Stomach smooth muscle (tissue), 2 donors: ENCODE measurements at regions not wholly inside any gene's neighbourhood (a gene's known extent, or its start where the extent isn't known, plus 50 kb on each side); places are given as distances from the start of the nearest gene placed in this dataset.

Experiments used
- H3K27ac ChIP-seq: one replicate; pipeline ENCODE4 v1.7.0; 2013; ENCODE audit warnings: mild to moderate bottlenecking, low read length, inconsistent platforms
- H3K27me3 ChIP-seq, 2 donors: one replicate each; pipeline ENCODE4 v1.7.0; 2013; ENCODE audit warnings: low read length in 2 of 2; ENCODE audit not compliant: insufficient read depth in 2 of 2, control insufficient read depth in 1 of 2
- H3K36me3 ChIP-seq, 2 donors: one replicate each; pipeline ENCODE4 v1.7.0; 2013; ENCODE audit warnings: low read length in 2 of 2; ENCODE audit not compliant: control insufficient read depth in 2 of 2, insufficient read depth in 2 of 2
- H3K4me1 ChIP-seq: one replicate; pipeline ENCODE4 v1.7.0; 2013; ENCODE audit warnings: low read length; ENCODE audit not compliant: control insufficient read depth, insufficient read depth
- H3K4me3 ChIP-seq, 2 donors: one replicate each; pipeline ENCODE4 v1.7.0; 2013; ENCODE audit warnings: low read length in 2 of 2
- H3K9ac ChIP-seq, 2 donors: one replicate each; pipeline ENCODE4 v1.7.0; 2013; ENCODE audit warnings: low read length in 2 of 2, mild to moderate bottlenecking in 1 of 2
- H3K9me3 ChIP-seq, 2 donors: one replicate each; pipeline ENCODE4 v1.7.0; 2013; ENCODE audit warnings: low read length in 2 of 2; ENCODE audit not compliant: control insufficient read depth in 2 of 2
- donor health status: healthy.
- donor health status: Pancreatic carcinoma.

- peaks cover 43% of the 10 kb centered on the region for H3K4me1 ChIP-seq
- H3K27me3 ChIP-seq, result peaks cover 0 to 26% of the 10 kb centered on the region in 2 donors
- no peaks in the 10 kb centered on the region for H3K9me3 ChIP-seq
- H3K4me3 ChIP-seq, result no peak overlapping the region
- no peak overlapping the region for H3K27ac ChIP-seq
- H3K36me3 ChIP-seq, result no peaks in the 10 kb centered on the region
- H3K9ac ChIP-seq, result no peak overlapping the region
Measured at GRCh38 chrX:40151211-40152172, 53.7 kb upstream of the BCOR start.

GRCh38 chrX:40150503-40150902 is 52.7 kb upstream of the BCOR start:
- Histone ChIP-seq H3K9me3 (no peaks in the 10 kb centered on the region), H3K4me3 (no peak overlapping the region), H3K27ac (no peak overlapping the region), H3K27me3 (peaks cover 0 to 28% of the 10 kb centered on the region in 2 donors), H3K4me1 (peaks cover 49% of the 10 kb centered on the region), H3K36me3 (no peaks in the 10 kb centered on the region), H3K9ac (no peak overlapping the region)

DNA sequence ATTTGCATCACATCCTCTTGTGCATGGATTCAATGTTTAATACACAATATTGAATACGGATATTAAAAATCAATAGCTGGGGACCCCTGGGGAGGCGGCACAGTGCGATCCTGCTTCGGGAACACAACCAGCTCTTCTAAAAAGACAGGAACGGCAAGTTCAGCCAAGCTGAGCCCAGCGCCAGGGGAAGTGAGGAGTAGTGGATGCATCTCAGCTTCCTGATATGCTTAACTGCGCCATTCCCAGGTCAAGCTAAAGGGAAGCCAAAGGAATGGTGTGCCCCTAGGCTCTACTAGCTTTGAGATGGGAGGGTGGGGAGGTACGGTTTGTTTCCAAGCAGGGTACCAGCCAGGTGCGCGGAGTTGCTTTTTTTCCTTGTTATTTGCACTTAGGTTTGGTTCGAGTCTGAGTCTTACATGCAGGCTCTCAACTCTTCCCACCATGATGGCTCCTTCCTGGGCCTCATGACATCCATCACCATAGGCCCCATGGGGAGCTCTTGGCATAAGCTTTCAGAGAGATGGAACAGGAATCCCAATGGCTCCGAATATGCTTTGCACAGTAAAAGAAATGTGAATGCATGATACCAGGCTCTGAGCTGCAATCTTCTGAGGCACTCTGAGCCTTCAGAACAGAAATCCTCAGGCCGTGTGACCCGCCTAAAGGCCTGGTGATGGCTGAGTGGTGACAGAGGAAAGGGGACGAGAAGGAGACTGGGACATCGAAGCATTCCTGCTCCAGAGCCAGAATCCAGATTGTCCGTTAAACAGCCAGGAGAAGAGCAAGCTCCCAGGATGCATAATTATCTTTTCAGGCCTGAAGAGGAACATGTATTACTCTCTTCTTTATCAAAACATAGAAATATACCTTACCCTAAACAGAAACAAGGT is 51.8 kb upstream of the BCOR start:
- H3K9ac ChIP-seq, result no peak overlapping the region
- H3K36me3 ChIP-seq, result no peaks in the 10 kb centered on the region
- H3K27ac ChIP-seq, result no peak overlapping the region
- H3K4me1 ChIP-seq, result peaks cover 42% of the 10 kb centered on the region
- H3K27me3 ChIP-seq, result peaks cover 0 to 29% of the 10 kb centered on the region in 2 donors
- H3K4me3 ChIP-seq, result no peak overlapping the region
- no peaks in the 10 kb centered on the region for H3K9me3 ChIP-seq

GRCh38 chrX:40148385-40149285 is 50.9 kb upstream of the BCOR start:
- Histone ChIP-seq H3K27me3 (peaks cover 0 to 29% of the 10 kb centered on the region in 2 donors), H3K4me1 (peaks cover 38% of the 10 kb centered on the region), H3K27ac (no peak overlapping the region)

GRCh38 chrX:40147971-40148370 is 50.2 kb upstream of the BCOR start:
- Histone ChIP-seq H3K36me3 (no peaks in the 10 kb centered on the region), H3K9me3 (no peaks in the 10 kb centered on the region), H3K4me3 (no peak overlapping the region), H3K9ac (no peak overlapping the region), H3K27me3 (peaks cover 0 to 30% of the 10 kb centered on the region in 2 donors), H3K4me1 (peaks cover 32% of the 10 kb centered on the region), H3K27ac (no peak overlapping the region)

More at GRCh38 chrX:40148385-40149285, 50.9 kb upstream of the BCOR start:
- no peak overlapping the region for H3K9ac ChIP-seq
- H3K4me3 ChIP-seq, result no peak overlapping the region
- H3K36me3 ChIP-seq, result no peaks in the 10 kb centered on the region
- H3K9me3 ChIP-seq, result no peaks in the 10 kb centered on the region
